ENCODE measurements at regions not wholly inside any gene's neighbourhood (a gene's known extent, or its start where the extent isn't known, plus 50 kb on each side); places are given as distances from the start of the nearest gene placed in this dataset.
"Not testable (repeated sequence)": the region's sequence is repeated elsewhere in the genome, so short reads cannot be mapped to it uniquely, and the experiment has no call there.

GRCh38 chr6:78589436-78589835, 277.9 kb upstream of the IRAK1BP1 start:
- peak; percentile 51 for DNase-seq (ENCODE audit: low read depth)

- no peak for DNase-seq (ENCODE audit: low read depth)
Observed at GRCh38 chr6:78593898-78594667, 273.3 kb upstream of the IRAK1BP1 start.

GRCh38 chr6:78594668-78595066, 272.7 kb upstream of the IRAK1BP1 start:
- no peak for DNase-seq (ENCODE audit: low read depth)

GRCh38 chr6:78597966-78598365, 269.4 kb upstream of the IRAK1BP1 start:
- DNase-seq (ENCODE audit: low read depth) = no peak

GRCh38 chr6:78598966-78599365, 268.4 kb upstream of the IRAK1BP1 start:
- DNase-seq (ENCODE audit: low read depth) = peak; percentile 39

- no peak for DNase-seq (ENCODE audit: low read depth)
Observed at GRCh38 chr6:78599526-78599925, 267.8 kb upstream of the IRAK1BP1 start.

GRCh38 chr6:78605909-78606446, 261.4 kb upstream of the IRAK1BP1 start:
- DNase-seq (ENCODE audit: low read depth) = peak; percentile 62

- DNase-seq (ENCODE audit: low read depth) = no peak
Observed at GRCh38 chr6:78607189-78607588, 260.2 kb upstream of the IRAK1BP1 start.

GRCh38 chr6:78611102-78611620, 256.2 kb upstream of the IRAK1BP1 start:
- no peak for DNase-seq (ENCODE audit: low read depth)

- no peak for DNase-seq (ENCODE audit: low read depth)
Observed at GRCh38 chr6:78611886-78612480, 255.4 kb upstream of the IRAK1BP1 start.

- no peak for DNase-seq (ENCODE audit: low read depth)
Observed at GRCh38 chr6:78614961-78615360, 252.4 kb upstream of the IRAK1BP1 start.

- DNase-seq (ENCODE audit: low read depth) = no peak
Observed at GRCh38 chr6:78615430-78615904, 251.9 kb upstream of the IRAK1BP1 start.

GRCh38 chr6:78618970-78619369, 248.4 kb upstream of the IRAK1BP1 start:
- no peak for DNase-seq (ENCODE audit: low read depth)

GRCh38 chr6:78623554-78623953, 243.8 kb upstream of the IRAK1BP1 start:
- no peak for DNase-seq (ENCODE audit: low read depth)

- peak; percentile 26 for DNase-seq (ENCODE audit: low read depth)
Observed at GRCh38 chr6:78629154-78629721, 238.1 kb upstream of the IRAK1BP1 start.

- DNase-seq (ENCODE audit: low read depth) = no peak
Observed at GRCh38 chr6:78629836-78630235, 237.5 kb upstream of the IRAK1BP1 start.

GRCh38 chr6:78631976-78632375, 235.4 kb upstream of the IRAK1BP1 start:
- no peak for DNase-seq (ENCODE audit: low read depth)

GRCh38 chr6:78639111-78640110, 227.9 kb upstream of the IRAK1BP1 start:
- no peak for DNase-seq (ENCODE audit: low read depth)

GRCh38 chr6:78643976-78644375, 223.4 kb upstream of the IRAK1BP1 start:
- not testable (repeated sequence) for DNase-seq (ENCODE audit: low read depth)

- DNase-seq (ENCODE audit: low read depth) = not testable (repeated sequence)
Observed at GRCh38 chr6:78646542-78647415, 220.6 kb upstream of the IRAK1BP1 start.
